ENCODE measurements at regions not wholly inside any gene's neighbourhood (a gene's known extent, or its start where the extent isn't known, plus 50 kb on each side); places are given as distances from the start of the nearest gene placed in this dataset.

DNA sequence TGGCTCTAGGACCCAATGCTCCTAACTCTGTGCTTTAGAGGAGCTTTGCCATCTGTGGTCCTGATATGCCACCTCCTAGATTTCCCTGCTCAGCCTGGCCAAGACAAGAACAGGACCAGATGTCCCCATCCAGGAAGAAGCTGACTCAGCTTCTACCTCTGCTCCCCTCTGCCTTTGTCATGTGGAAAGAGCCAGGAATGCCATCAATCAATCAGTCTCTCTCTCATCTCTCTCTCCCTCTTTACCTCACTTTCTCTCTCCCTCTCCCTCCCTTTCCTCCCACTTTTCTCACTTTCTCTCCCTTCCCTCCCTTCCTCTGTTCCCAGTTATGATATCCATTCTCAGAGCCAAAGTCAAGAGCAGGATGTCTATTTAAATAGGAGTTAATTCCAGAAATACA is 892.5 kb upstream of the TMEM132C start:
- DNase-seq (ENCODE audit: low read depth) = no peak

DNA sequence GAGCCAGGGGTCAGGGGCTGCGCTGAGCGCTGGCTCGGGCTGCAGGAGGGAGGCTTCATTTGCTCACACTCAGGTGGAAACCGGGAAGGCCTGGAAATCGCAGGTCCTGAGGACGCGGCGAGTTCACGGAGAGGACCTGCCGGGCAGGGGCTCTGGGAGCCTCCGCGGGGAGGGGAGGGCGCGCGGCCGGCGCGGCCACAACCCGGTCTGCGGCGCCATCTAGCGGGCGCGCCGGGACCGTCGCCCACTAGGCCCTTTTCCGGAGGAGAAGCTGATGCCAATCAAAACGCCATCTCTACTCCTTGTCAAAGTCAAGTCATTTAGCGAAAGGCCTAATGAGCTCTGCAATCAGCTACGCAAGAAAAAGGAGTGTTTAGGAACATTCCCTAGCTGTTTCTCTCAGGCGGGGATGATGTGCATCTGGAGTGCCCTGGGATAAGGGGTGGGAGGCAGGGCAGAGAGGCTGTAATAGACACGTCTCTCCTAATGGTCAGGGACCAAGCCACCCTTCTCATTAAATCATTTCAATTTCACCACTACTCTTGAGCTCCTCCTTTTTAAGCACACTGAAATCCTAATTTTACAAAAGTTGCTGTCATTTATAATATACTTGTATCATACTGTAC is 885.8 kb upstream of the TMEM132C start:
- DNase-seq (ENCODE audit: low read depth) = peak; percentile 71

DNA sequence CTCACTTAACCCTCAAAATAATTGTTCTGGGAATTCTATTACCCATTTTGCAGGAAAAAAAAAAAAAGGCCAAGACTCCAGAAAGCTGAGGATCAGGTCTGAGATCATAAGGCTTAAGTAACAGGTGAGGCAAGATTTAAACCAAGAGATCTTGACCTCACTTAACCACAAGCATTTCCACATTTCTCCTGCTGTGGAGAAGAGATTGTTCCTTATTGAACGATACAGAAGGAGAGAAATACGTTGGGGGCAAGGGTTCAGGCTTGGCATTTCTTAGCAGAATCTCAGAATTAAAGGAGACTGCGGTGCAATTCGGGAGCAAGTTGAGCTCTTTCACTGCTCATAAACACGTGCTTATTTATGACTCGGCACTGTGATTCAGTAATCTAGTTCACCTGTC is 885.3 kb upstream of the TMEM132C start:
- peak; percentile 57 for DNase-seq (ENCODE audit: low read depth)

GRCh38 chr12:127383281-127383680 is 883.7 kb upstream of the TMEM132C start:
- DNase-seq (ENCODE audit: low read depth) = peak; percentile 73

- no peak for DNase-seq (ENCODE audit: low read depth)
These were observed 880.2 kb upstream of the TMEM132C start for GRCh38 chr12:127386723-127387122.

DNA sequence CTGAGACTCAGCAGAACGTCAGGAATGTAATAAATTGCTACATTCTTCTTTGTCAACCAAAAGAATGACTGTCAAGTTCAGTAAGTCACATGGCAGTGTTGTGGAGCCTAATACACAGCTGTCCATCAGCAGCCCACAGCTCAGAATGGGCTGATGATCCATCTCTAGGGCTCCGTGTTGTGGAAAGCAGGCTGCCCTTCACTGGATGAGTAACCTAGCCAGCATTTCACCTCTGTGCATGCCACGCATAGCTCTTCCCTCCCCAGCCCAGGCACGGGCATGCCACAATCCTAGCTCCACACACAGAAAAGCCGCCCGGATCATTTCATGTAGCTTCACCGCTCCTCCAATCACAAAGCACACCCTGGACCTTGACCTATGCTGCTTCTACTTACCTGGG is 878.0 kb upstream of the TMEM132C start:
- DNase-seq (ENCODE audit: low read depth) = peak; percentile 58

DNA sequence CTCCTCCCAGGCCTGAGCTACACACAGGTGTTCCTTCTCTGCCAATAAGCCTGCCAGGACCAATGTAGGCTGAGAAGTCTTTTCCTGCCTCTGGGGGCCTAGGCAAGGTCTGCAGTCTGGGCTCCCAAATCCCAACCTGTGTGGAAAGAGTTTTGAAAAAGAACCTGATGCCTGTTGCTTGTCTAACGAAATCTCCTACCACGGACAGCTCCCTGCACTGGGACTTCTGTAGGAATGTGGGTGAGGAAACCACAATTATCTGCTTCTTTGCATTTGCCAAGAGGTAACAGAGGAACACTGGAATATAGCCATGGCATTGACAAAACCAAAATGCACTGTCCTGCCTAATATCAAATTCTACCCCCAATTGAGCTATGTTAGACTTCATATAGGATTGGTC is 877.0 kb upstream of the TMEM132C start:
- peak; percentile 59 for DNase-seq (ENCODE audit: low read depth)

DNA sequence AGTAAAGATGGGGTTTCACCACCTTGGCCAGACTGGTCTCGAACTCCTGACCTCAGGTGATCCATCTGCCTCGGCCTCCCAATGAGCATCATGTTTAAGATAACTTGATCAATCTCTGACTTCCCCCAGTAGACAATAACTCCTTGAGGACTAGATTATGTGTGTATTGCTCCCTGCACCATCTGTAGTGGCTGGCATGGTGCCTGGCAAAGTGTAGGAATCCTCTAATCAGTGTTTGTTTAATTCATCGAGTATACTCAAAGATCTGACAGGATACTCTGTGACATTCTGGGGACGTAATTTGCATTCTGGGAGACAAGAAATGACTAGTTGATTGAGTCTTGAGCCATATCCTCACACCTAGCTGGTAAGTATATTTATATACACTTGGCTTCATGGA is 873.5 kb upstream of the TMEM132C start:
- no peak for DNase-seq (ENCODE audit: low read depth)

DNA sequence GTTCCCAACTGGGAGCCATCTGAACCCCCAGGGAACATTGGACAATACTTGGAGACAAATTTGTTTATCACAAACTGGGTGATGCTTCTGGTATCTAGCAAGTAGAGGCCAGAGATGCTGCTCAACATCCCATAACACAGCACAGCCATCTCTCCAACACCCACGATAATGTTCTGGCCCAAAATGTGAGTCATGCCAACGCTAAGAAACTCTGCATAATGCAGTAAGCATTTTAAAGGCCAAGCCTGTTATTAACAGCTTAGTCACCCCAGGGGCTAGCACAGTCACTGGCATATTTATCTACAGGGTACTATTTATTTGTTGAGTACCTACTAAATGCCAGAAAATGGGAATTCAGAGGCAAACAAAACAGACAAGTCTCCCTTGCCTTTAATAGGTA is 873.1 kb upstream of the TMEM132C start:
- peak; percentile 72 for DNase-seq (ENCODE audit: low read depth)

DNA sequence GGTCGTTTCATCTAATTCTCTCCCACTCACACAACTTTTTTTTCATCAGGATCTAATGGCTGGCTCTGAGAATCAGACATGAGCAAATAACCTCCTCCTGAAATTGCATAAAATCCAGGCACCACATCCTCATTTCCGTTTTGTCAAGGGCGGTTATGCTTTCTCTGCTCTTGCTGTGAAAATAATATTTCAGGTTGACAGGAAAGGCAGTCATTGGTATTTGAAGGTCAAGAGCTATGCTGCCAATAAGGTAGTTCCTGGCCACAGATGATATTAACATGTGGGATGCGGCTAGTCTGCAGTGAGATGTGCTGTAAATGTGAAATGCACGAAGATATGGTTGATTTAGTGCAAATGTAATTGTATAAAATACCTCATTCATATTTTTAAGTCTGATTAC is 870.2 kb upstream of the TMEM132C start:
- no peak for DNase-seq (ENCODE audit: low read depth)

- peak; percentile 11 for DNase-seq (ENCODE audit: low read depth)
These were observed 868.8 kb upstream of the TMEM132C start for GRCh38 chr12:127398016-127398710.

DNA sequence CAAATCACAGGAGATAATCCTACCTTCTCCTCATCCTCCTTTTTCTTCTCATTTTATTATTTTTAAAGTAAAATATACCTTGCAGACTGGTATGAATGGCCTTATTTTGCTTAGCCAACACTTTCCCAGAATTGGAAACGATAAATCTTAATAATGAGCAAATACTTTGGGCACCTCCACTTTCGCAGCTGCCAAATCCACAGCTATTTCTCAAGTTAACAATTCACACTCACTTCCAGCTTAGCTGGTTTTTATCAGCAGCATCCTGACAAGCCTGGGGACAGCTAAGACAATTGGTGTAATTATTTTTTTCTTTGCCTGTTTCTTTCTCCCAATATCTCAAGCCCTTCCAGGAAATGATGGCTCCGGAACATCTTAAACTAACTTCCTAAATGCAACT is 867.5 kb upstream of the TMEM132C start:
- no peak for DNase-seq (ENCODE audit: low read depth)

GRCh38 chr12:127400221-127400620 is 866.7 kb upstream of the TMEM132C start:
- DNase-seq (ENCODE audit: low read depth) = peak; percentile 35

GRCh38 chr12:127401005-127401404 is 866.0 kb upstream of the TMEM132C start:
- DNase-seq (ENCODE audit: low read depth) = peak; percentile 57

DNA sequence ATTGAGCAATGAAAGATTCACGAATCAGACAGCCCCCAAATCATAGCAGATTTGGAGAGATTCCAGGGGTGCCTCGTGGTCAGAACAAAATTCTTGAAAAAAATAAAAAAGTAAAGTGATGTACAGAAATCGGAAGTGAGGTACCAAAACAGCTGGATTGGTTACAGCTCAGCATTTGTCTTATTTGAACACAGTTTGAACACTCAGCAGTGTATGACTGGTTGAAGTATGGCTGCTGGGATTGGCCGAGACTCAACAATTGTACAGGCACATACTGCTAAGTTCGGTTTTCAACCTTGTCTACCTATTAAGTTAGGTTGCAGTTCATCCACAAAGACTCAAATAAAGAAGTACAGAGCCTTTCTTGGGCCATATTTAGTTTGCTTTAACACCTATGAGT is 865.4 kb upstream of the TMEM132C start:
- peak; percentile 8 for DNase-seq (ENCODE audit: low read depth)

GRCh38 chr12:127411166-127411915 is 855.6 kb upstream of the TMEM132C start:
- no peak for DNase-seq (ENCODE audit: low read depth)

GRCh38 chr12:127411981-127412380 is 855.0 kb upstream of the TMEM132C start:
- DNase-seq (ENCODE audit: low read depth) = no peak

DNA sequence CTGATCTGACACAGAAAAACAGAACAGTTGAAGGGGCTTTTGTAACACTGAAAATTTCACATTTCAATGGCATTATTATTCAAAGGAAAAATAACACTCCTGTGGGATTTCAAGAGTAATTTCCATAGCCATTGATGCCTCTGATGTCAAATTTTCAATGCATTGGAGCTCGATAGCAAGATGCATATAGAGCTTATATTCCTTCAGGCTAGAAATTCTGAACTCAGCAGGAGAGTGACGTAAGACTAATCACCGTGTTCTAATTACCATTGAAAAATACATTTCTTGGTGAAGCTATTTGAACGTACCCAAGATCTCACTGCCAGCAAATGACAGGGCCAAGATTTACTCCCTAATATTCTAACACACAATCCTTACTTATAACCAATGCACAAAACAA is 854.1 kb upstream of the TMEM132C start:
- no peak for DNase-seq (ENCODE audit: low read depth)

DNA sequence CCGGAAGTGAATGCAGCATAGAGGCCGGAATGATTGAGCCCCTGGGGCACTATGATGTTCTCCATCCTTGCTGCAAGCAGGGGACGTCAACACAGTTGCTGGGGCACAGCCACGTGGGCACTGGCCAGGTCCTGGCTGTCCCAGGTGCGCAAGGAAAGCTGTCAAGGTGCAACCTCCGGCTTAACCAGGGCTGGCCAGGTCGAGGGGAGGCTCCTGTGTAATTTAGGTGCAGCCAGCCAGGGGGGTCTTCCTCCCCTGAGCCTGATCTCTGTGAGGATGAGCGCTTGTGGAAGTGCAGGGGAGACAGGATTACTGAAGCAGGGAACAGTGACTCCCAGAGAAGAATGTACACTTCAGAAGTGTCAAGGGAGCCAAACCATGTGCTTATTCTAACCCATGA is 852.8 kb upstream of the TMEM132C start:
- no peak for DNase-seq (ENCODE audit: low read depth)

DNA sequence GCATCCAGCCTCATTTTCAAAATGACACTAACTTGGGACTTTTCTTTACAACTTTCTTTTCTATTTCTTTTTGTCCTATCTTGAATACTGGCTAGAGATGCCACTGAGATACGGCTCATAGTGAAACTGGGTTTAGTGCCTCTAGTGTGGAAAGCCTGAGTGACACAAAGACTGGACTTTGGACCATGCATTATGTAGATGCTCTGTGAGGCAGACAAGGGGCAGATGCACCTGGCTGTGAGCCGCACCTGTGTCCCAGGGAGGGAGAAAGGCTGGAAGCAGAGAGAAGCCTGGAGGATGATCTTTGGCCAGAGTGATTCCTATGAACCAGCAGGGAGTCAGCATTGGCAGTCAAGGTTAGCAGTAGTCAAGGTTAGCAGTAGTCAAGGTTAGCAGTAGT is 852.3 kb upstream of the TMEM132C start:
- DNase-seq (ENCODE audit: low read depth) = no peak

DNA sequence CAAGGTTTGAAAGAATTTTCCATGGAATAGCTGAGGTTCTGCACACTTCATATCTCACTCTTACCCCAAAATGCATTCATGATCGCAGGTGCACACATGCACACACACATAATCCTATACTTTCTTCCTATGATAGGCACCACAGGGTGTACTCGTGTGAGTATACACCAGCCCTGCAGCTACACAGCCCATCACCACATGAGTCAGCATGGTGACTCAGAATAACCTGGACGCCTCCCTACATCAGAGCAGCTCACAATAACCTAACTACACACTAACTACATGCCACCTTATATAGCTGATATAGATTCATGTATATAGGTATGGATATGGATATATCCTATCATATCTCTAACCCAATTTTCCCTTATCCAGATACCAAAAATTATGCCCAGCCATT is 850.2 kb upstream of the TMEM132C start:
- DNase-seq (ENCODE audit: low read depth) = peak; percentile 76

DNA sequence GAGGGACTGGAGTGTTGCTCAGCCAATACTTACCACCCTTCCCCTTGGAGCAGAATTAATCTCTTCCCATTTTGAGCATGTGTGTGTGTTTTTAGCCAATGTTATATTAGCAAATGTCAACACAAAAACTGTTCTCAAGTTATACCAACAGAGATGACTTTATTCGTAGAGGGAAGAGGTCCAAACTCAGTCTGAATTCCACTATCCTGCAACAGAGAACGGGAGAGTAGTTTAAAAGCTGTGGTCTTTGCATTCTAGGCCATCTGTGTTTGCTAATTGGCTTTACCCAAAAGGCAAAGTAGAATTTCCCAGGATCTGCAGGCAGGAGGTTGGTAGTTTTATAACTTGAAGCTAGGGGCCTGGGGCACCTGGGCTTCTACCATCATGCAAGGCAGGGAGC is 847.9 kb upstream of the TMEM132C start:
- DNase-seq (ENCODE audit: low read depth) = no peak

- DNase-seq (ENCODE audit: low read depth) = no peak
These were observed 845.4 kb upstream of the TMEM132C start for GRCh38 chr12:127421614-127422013.

All from HT1080 (cell line).